ENCODE measurements at regions not wholly inside any gene's neighbourhood (a gene's known extent, or its start where the extent isn't known, plus 50 kb on each side); places are given as distances from the start of the nearest gene placed in this dataset.

- Histone ChIP-seq H3K27ac (ENCODE audit: insufficient read length, low read depth, low read length) (no peak overlapping the region), H3K27me3 (ENCODE audit: insufficient read depth, low read length) (no peaks in the 10 kb centered on the region; the same call in 1 of the 2 replicates), H4K5ac (ENCODE audit: insufficient read length, low read depth, low read length) (no peak overlapping the region), H3K9me3 (ENCODE audit: control insufficient read depth, low read depth, low read length) (no peaks in the 10 kb centered on the region), H4K20me1 (ENCODE audit: control insufficient read depth, insufficient read depth, insufficient read length) (no peaks in the 10 kb centered on the region), H3K4ac (ENCODE audit: low read depth, low read length) (no peak overlapping the region), H2AFZ (ENCODE audit: low read length) (no peak overlapping the region), H3K4me2 (ENCODE audit: insufficient read depth, insufficient read length, low read length) (no peak overlapping the region), H3K9ac (ENCODE audit: extremely low read depth, insufficient read length, low read length) (no peak overlapping the region), H2BK120ac (ENCODE audit: low read depth, low read length, poor library complexity, severe bottlenecking) (no peak overlapping the region), H3K23ac (ENCODE audit: insufficient read length, low read depth, low read length) (peak overlapping the region; percentile 87), H3K18ac (ENCODE audit: insufficient read length, low read depth, low read length) (no peak overlapping the region), H2AK5ac (ENCODE audit: insufficient read length, low read length) (peak overlapping the region; percentile 25), H3K23me2 (ENCODE audit: insufficient read length, low read depth, low read length, poor library complexity, severe bottlenecking) (no peaks in the 10 kb centered on the region), H4K91ac (ENCODE audit: insufficient read length, low read depth, low read length) (no peak overlapping the region), H2BK5ac (ENCODE audit: insufficient read length, low read length) (no peak overlapping the region), H4K8ac (replicated peaks; ENCODE audit: insufficient read length, low read depth, low read length) (peak overlapping the region; percentile 34), H2BK20ac (ENCODE audit: low read depth, low read length, poor library complexity, severe bottlenecking) (no peak overlapping the region), H2BK15ac (ENCODE audit: low read depth, low read length) (no peak overlapping the region), H3K56ac (ENCODE audit: insufficient read length, low read depth, low read length) (no peak overlapping the region), H2BK12ac (ENCODE audit: insufficient read length, low read depth, low read length) (no peak overlapping the region), H3K14ac (ENCODE audit: insufficient read depth, low read length) (no peak overlapping the region), H3K79me1 (ENCODE audit: insufficient read depth, low read depth, low read length, poor library complexity, severe bottlenecking) (no peaks in the 10 kb centered on the region), H3T11ph (ENCODE audit: low read length) (no peak overlapping the region), H3K79me2 (ENCODE audit: insufficient read depth, low read length) (no peaks in the 10 kb centered on the region; the same call in 1 of the 2 replicates), H3K4me1 (ENCODE audit: insufficient read depth, low read length) (peaks cover 30% of the 10 kb centered on the region; the same call in 1 of the 2 replicates)
- no peak for DNase-seq
- peaks cover 0 to 3% of the 10 kb centered on the region in 2 experiments; a peak in 1 of 5 replicates for H3K9me3 Mint-ChIP-seq
- no peak overlapping the region; a peak in 1 of 7 replicates for H3K27ac Mint-ChIP-seq
- TF ChIP-seq CTCF (conservative IDR thresholded peaks at IDR 0.05) = no peak
- H3K36me3 Mint-ChIP-seq (ENCODE audit: insufficient read depth in 1 of 3, low read depth in 3 of 3) = no peaks in the 10 kb centered on the region
- peak overlapping the region in 1 of 2 experiments; percentile 12; a peak in 2 of 5 replicates for H3K4me3 Mint-ChIP-seq
- WGBS (ENCODE audit: extremely low coverage, insufficient read length, low lambda C conversion rate) = no CpG with 5 or more reads among the region's 2 CpGs
- peaks cover 67 to 72% of the 10 kb centered on the region in 2 experiments for H3K4me1 Mint-ChIP-seq
- H3K27me3 Mint-ChIP-seq (ENCODE audit: low read depth) = peaks cover 6% of the 10 kb centered on the region
These were observed 238.5 kb downstream of the CDC5L start for GRCh38 chr6:44625996-44626395.

Measured in H9 (cell line).